ENCODE measurements at regions not wholly inside any gene's neighbourhood (a gene's known extent, or its start where the extent isn't known, plus 50 kb on each side); places are given as distances from the start of the nearest gene placed in this dataset.

- no peak for DNase-seq
Observed at GRCh38 chr14:104521816-104522745, 57.5 kb upstream of the C14orf180 start.

- DNase-seq: no peak
Observed at GRCh38 chr14:104522926-104523545, 56.5 kb upstream of the C14orf180 start.

GRCh38 chr14:104523546-104523935 lies 56.0 kb upstream of the C14orf180 start:
- no peak for DNase-seq

GRCh38 chr14:104524726-104525125 lies 54.8 kb upstream of the C14orf180 start:
- no peak for DNase-seq

- no peak for DNase-seq
Observed at GRCh38 chr14:104526723-104527645, 52.6 kb upstream of the C14orf180 start.

- DNase-seq: no peak
Observed at GRCh38 chr14:104527857-104528459, 51.6 kb upstream of the C14orf180 start.

- DNase-seq: no peak
Observed at GRCh38 chr14:104528496-104528895, 51.1 kb upstream of the C14orf180 start.

Data from CD4-positive, alpha-beta T cell treated with Interleukin-15 for 1 hour (primary cell).